ENCODE measurements at regions not wholly inside any gene's neighbourhood (a gene's known extent, or its start where the extent isn't known, plus 50 kb on each side); places are given as distances from the start of the nearest gene placed in this dataset.

GRCh38 chr15:89410039-89410435, 75.4 kb upstream of the POLG start:
- H3K27ac ChIP-seq, result no peak overlapping the region

GRCh38 chr15:89409184-89410038, 74.8 kb upstream of the POLG start:
- H3K27ac ChIP-seq, result no peak overlapping the region
- TF ChIP-seq ZFX (IDR thresholded peaks at IDR 0.05) (no peak), CTCF (conservative IDR thresholded peaks at IDR 0.05) (no peak)

More at GRCh38 chr15:89410039-89410435, 75.4 kb upstream of the POLG start:
- TF ChIP-seq CTCF (conservative IDR thresholded peaks at IDR 0.05) (no peak), ZFX (IDR thresholded peaks at IDR 0.05) (no peak)

- H3K27ac ChIP-seq, result no peak overlapping the region
- TF ChIP-seq CTCF (conservative IDR thresholded peaks at IDR 0.05) (no peak), ZFX (IDR thresholded peaks at IDR 0.05) (no peak)
Observed at GRCh38 chr15:89408372-89409183, 74.0 kb upstream of the POLG start.

GRCh38 chr15:89406940-89407607, 72.5 kb upstream of the POLG start:
- no peak overlapping the region for H3K27ac ChIP-seq
- no peak for TF ChIP-seq ZFX (IDR thresholded peaks at IDR 0.05)
- TF ChIP-seq CTCF (conservative IDR thresholded peaks at IDR 0.05), result no peak

GRCh38 chr15:89406218-89406939, 71.8 kb upstream of the POLG start:
- TF ChIP-seq CTCF (conservative IDR thresholded peaks at IDR 0.05) (no peak), ZFX (IDR thresholded peaks at IDR 0.05) (no peak)

GRCh38 chr15:89405494-89405893, 70.9 kb upstream of the POLG start:
- TF ChIP-seq ZFX (IDR thresholded peaks at IDR 0.05), result no peak
- no peak for TF ChIP-seq CTCF (conservative IDR thresholded peaks at IDR 0.05)
- no peak overlapping the region for H3K27ac ChIP-seq

More at GRCh38 chr15:89406218-89406939, 71.8 kb upstream of the POLG start:
- H3K27ac ChIP-seq, result no peak overlapping the region

All from C4-2B (cell line).